Keratinocyte (primary cell): ENCODE measurements at regions not wholly inside any gene's neighbourhood (a gene's known extent, or its start where the extent isn't known, plus 50 kb on each side); places are given as distances from the start of the nearest gene placed in this dataset.

ENCODE experiments used
- DNase-seq: peaks from one replicate; pipeline ENCODE4 v3.0.0-alpha.2; 2011; ENCODE audit warnings: low read depth, missing footprints, low spot score
- FAIRE-seq: peaks from 2 replicates; lab custom pipeline; 2011; peaks lifted over from hg19 to GRCh38; lab: Jason Lieb, UNC
- H2AFZ ChIP-seq: 2 replicates; pipeline ENCODE4 v1.6.0; 2012; ENCODE audit warnings: low read length, control low read depth, inconsistent platforms; ENCODE audit not compliant: control insufficient read depth
- H3K27ac ChIP-seq: 2 replicates; pipeline ENCODE4 v1.5.1; 2011; ENCODE audit warnings: low read length; ENCODE audit not compliant: control insufficient read depth, insufficient read depth
- H3K27me3 ChIP-seq: 3 replicates; pipeline ENCODE4 v1.6.0; 2011; ENCODE audit warnings: low read length; ENCODE audit not compliant: control insufficient read depth, insufficient read depth; ENCODE audit errors: extremely low read depth
- H3K36me3 ChIP-seq, 2 experiments: 2 replicates in 1 of 2; 3 replicates in 1 of 2; pipeline ENCODE4 v1.5.1; 2011; ENCODE audit warnings: low read length in 2 of 2, mild to moderate bottlenecking in 1 of 2; ENCODE audit not compliant: control insufficient read depth in 2 of 2, insufficient read depth in 2 of 2; ENCODE audit errors: extremely low read depth in 1 of 2
- H3K4me1 ChIP-seq: 3 replicates; pipeline ENCODE4 v1.5.1; 2011; ENCODE audit warnings: low read length; ENCODE audit not compliant: control insufficient read depth, insufficient read depth; ENCODE audit errors: extremely low read depth
- H3K4me2 ChIP-seq: 3 replicates; pipeline ENCODE4 v1.6.0; 2011; ENCODE audit warnings: low read depth, low read length; ENCODE audit not compliant: control insufficient read depth, insufficient read depth; ENCODE audit errors: extremely low read depth
- H3K4me3 ChIP-seq, 3 experiments: fragments of 200-600 bp in 1 of 3; sonication (generic) in 1 of 3; 2 replicates in 2 of 3; 3 replicates in 1 of 3; pipeline ENCODE4 v1.5.1; 2011 to 2016; ENCODE audit warnings: low read length in 3 of 3, mild to moderate bottlenecking in 3 of 3, control low read depth in 2 of 3, inconsistent platforms in 1 of 3, low read depth in 1 of 3, mixed read lengths in 1 of 3, mixed run types in 1 of 3, moderate library complexity in 1 of 3; ENCODE audit not compliant: control insufficient read depth in 2 of 3, insufficient read depth in 2 of 3; ENCODE audit errors: extremely low read depth in 1 of 3
- H3K79me2 ChIP-seq: 2 replicates; pipeline ENCODE4 v1.6.0; 2012; ENCODE audit warnings: low read length; ENCODE audit not compliant: control insufficient read depth, insufficient read depth
- H3K9ac ChIP-seq: 3 replicates; pipeline ENCODE4 v1.6.0; 2011; ENCODE audit warnings: low read length; ENCODE audit not compliant: control insufficient read depth, insufficient read depth; ENCODE audit errors: extremely low read depth
- H3K9me1 ChIP-seq: 3 replicates; pipeline ENCODE4 v1.6.0; 2011; ENCODE audit warnings: low read length; ENCODE audit not compliant: control insufficient read depth, insufficient read depth; ENCODE audit errors: extremely low read depth
- H3K9me3 ChIP-seq: 2 replicates; pipeline ENCODE4 v1.5.1; 2012; ENCODE audit warnings: low read depth, low read length; ENCODE audit not compliant: control insufficient read depth
- H4K20me1 ChIP-seq: 3 replicates; pipeline ENCODE4 v1.6.0; 2011; ENCODE audit warnings: low read length; ENCODE audit not compliant: control insufficient read depth, insufficient read depth; ENCODE audit errors: extremely low read depth
- CTCF ChIP-seq, 3 experiments: IDR thresholded peaks in 1 of 3; conservative IDR thresholded peaks in 1 of 3; optimal IDR thresholded peaks in 1 of 3; 2 replicates in 2 of 3; 3 replicates in 1 of 3; pipeline versions ENCODE3 to v1.5.1; 2011; ENCODE audit warnings: low read length in 3 of 3, mild to moderate bottlenecking in 3 of 3, moderate library complexity in 2 of 3, control low read depth in 1 of 3, inconsistent platforms in 1 of 3; ENCODE audit not compliant: insufficient read depth in 2 of 3; ENCODE audit errors: extremely low read depth in 1 of 3
- EZH2 ChIP-seq: IDR thresholded peaks from one replicate; pipeline ENCODE4 v1.6.1; 2012; ENCODE audit warnings: inconsistent platforms, mild to moderate bottlenecking, low read length, moderate library complexity
- dilution Hi-C: fragments of 300-500 bp; cut with MboI; formaldehyde crosslinking; loops from one replicate; pipeline ENCODE4 v1.7.0; 2020; ENCODE audit warnings: low sequenced_read_pairs; ENCODE audit not compliant: extremely low pct_ligation_motif_present

DNA sequence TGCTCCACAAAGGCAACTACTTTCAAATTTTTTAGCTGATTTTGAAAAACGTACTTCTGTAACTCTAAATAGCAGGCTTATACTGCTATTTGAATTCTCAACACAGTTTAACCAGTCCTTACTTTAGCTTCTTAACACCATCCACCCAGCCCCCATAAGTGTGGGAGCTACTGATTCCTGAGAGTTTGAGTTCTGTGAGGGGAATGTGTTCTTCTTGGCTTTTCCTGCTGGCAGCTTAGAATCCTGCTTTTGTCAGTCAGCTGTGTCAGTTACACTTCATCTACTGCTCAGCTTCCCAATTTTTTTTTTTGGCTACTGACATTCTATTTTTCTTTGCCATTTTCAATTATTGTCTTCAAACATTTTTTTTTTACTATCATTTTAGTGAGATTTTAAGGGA, 440.4 kb downstream of the INSC start:
- dilution Hi-C loops, result no loop called here
- H3K4me2 ChIP-seq, result no peak overlapping the region
- FAIRE-seq, result no peak

DNA sequence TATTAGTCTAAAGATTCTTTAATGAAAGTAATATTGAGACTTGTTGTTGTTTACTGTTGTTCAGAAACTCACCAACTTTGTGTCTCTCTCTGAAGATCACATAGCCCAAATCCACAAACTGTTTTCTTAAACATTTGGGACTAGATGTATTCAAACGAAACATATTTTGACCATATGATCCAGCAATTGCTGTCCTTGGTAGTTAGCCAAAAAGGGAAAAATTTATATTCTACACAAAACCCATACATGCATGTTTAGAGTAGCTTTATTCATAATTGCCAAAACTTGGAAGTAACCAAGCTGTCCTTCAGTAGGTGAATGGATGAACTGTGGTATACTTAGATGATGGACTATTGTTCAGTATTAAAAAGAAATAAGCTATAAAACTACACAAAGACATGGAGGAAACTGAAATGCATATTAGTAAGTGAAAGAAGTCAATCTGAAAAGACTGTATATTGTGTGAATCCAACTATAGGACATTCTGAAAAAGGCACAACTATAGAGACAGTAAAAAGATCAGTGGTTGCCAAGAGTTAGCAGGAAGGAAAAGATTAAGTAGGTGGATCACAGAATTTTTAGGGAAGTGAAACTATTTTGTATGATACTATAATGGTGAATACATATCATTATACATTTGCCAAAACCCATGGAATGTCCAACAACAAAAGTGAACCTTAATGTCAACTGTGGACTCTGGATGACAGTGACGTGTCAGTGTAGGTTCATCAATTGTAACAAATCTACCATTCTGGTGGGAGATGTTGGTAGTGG, 442.9 kb downstream of the INSC start:
- H3K27me3 ChIP-seq, result no peaks in the 10 kb centered on the region
- dilution Hi-C loops, result no loop called here
- FAIRE-seq (no peak), DNase-seq (no peak)
- no peak overlapping the region for H3K27ac ChIP-seq
- no peaks in the 10 kb centered on the region for H3K79me2 ChIP-seq
- H3K9ac ChIP-seq, result no peak overlapping the region
- no peaks in the 10 kb centered on the region for H3K9me1 ChIP-seq
- no peak overlapping the region for H3K4me3 ChIP-seq
- no peak overlapping the region for H2AFZ ChIP-seq
- no peaks in the 10 kb centered on the region for H4K20me1 ChIP-seq
- no peaks in the 10 kb centered on the region for H3K4me1 ChIP-seq
- TF ChIP-seq CTCF (optimal IDR thresholded peaks at IDR 0.05 in 1 of 3, IDR thresholded peaks at IDR 0.05 in 1 of 3, conservative IDR thresholded peaks at IDR 0.05 in 1 of 3; ENCODE audit: extremely low read depth in 1 of 3, insufficient read depth in 2 of 3, low read length in 3 of 3), result no peak
- no peak for TF ChIP-seq EZH2
- H3K4me2 ChIP-seq, result no peak overlapping the region
- H3K9me3 ChIP-seq, result no peaks in the 10 kb centered on the region
- no peaks in the 10 kb centered on the region for H3K36me3 ChIP-seq

More for the DNA sequence above, 440.4 kb downstream of the INSC start:
- DNase-seq, result no peak
- Histone ChIP-seq H3K27me3 (no peaks in the 10 kb centered on the region), H3K4me1 (no peaks in the 10 kb centered on the region), H4K20me1 (no peaks in the 10 kb centered on the region), H3K9ac (no peak overlapping the region), H2AFZ (no peak overlapping the region), H3K36me3 (no peaks in the 10 kb centered on the region), H3K79me2 (no peaks in the 10 kb centered on the region), H3K9me3 (no peaks in the 10 kb centered on the region), H3K27ac (no peak overlapping the region), H3K4me3 (no peak overlapping the region), H3K9me1 (no peaks in the 10 kb centered on the region)
- TF ChIP-seq CTCF (optimal IDR thresholded peaks at IDR 0.05 in 1 of 3, IDR thresholded peaks at IDR 0.05 in 1 of 3, conservative IDR thresholded peaks at IDR 0.05 in 1 of 3; ENCODE audit: extremely low read depth in 1 of 3, insufficient read depth in 2 of 3, low read length in 3 of 3), result no peak
- no peak for TF ChIP-seq EZH2
